ENCODE measurements at regions not wholly inside any gene's neighbourhood (a gene's known extent, or its start where the extent isn't known, plus 50 kb on each side); places are given as distances from the start of the nearest gene placed in this dataset.

DNA sequence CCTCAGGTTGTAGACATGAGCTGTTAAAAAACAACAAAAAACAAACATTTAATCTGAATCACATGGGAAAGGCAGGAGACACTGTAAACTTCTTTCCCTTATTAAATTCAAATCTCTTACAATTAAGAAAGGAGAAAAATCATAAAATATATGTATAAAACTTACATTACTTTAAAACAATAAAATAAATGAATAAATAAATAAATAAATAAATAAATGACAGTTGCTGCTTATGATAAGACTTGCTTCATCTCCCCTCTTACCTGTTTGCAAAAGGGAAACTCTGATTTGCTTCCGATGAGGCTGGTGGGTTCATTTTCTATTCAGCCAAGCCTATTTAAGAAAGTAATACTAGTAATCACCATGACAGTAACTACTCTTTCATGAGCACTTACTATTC lies 353.4 kb upstream of the TBL1XR1 start:
- H3K4me1 Mint-ChIP-seq (ENCODE audit: low read depth, unreplicated experiment): no peaks in the 10 kb centered on the region
- DNase-seq: no peak
- no TSS peak for BruUV-seq (replicated peaks)
- no peaks in the 10 kb centered on the region for H3K27me3 Mint-ChIP-seq (ENCODE audit: unreplicated experiment)
- intact Hi-C loops (cut with micrococcal nuclease; ENCODE audit: unreplicated experiment): no loop called here
- no peak overlapping the region for H3K4me3 Mint-ChIP-seq (ENCODE audit: low read depth, unreplicated experiment)
- no peak overlapping the region for H3K27ac Mint-ChIP-seq (ENCODE audit: unreplicated experiment)
- H3K36me3 Mint-ChIP-seq (ENCODE audit: insufficient read depth, unreplicated experiment): no peaks in the 10 kb centered on the region
- H3K9me3 Mint-ChIP-seq (ENCODE audit: low read depth, unreplicated experiment): no peaks in the 10 kb centered on the region
- TF ChIP-seq, protein P1, sequence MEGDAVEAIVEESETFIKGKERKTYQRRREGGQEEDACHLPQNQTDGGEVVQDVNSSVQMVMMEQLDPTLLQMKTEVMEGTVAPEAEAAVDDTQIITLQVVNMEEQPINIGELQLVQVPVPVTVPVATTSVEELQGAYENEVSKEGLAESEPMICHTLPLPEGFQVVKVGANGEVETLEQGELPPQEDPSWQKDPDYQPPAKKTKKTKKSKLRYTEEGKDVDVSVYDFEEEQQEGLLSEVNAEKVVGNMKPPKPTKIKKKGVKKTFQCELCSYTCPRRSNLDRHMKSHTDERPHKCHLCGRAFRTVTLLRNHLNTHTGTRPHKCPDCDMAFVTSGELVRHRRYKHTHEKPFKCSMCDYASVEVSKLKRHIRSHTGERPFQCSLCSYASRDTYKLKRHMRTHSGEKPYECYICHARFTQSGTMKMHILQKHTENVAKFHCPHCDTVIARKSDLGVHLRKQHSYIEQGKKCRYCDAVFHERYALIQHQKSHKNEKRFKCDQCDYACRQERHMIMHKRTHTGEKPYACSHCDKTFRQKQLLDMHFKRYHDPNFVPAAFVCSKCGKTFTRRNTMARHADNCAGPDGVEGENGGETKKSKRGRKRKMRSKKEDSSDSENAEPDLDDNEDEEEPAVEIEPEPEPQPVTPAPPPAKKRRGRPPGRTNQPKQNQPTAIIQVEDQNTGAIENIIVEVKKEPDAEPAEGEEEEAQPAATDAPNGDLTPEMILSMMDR (IDR thresholded peaks at IDR 0.05; ENCODE audit: unreplicated experiment): no peak
- CTCF ChIA-PET: interaction anchor here (1.2 kb wide), 1 partner anchor 9 kb away, joined by 4 read pairs; no protein-coding TSS in a partner anchor

DNA sequence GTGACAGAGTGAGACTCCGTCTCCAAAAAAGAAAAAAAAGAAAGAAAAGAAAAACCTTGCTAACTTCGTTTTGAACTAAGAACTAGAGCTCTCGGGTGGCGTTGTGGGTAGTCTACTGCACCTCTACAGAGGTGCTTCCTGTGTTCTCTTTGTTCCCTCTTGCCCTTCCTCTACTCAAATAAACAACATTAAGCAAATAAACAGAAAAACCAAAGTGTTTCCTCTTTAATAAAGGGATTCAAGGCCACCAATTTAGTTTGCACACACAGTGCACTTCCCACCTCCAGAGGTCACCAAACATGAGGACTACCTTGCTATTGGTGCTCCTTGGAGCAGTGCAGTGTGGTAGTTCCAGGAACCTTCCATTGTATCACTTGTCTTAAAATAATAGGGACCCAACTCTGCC lies 354.2 kb upstream of the TBL1XR1 start:
- Mint-ChIP-seq H3K36me3 (ENCODE audit: insufficient read depth, unreplicated experiment) (no peaks in the 10 kb centered on the region), H3K4me3 (ENCODE audit: low read depth, unreplicated experiment) (no peak overlapping the region), H3K9me3 (ENCODE audit: low read depth, unreplicated experiment) (no peaks in the 10 kb centered on the region), H3K27ac (ENCODE audit: unreplicated experiment) (no peak overlapping the region), H3K27me3 (ENCODE audit: unreplicated experiment) (no peaks in the 10 kb centered on the region), H3K4me1 (ENCODE audit: low read depth, unreplicated experiment) (no peaks in the 10 kb centered on the region)
- intact Hi-C loops (cut with micrococcal nuclease; ENCODE audit: unreplicated experiment): no loop called here
- DNase-seq: no peak
- TF ChIP-seq, protein P1 (IDR thresholded peaks at IDR 0.05; ENCODE audit: unreplicated experiment): no peak
- BruUV-seq (replicated peaks): no TSS peak
- CTCF ChIA-PET: no interaction called here

DNA sequence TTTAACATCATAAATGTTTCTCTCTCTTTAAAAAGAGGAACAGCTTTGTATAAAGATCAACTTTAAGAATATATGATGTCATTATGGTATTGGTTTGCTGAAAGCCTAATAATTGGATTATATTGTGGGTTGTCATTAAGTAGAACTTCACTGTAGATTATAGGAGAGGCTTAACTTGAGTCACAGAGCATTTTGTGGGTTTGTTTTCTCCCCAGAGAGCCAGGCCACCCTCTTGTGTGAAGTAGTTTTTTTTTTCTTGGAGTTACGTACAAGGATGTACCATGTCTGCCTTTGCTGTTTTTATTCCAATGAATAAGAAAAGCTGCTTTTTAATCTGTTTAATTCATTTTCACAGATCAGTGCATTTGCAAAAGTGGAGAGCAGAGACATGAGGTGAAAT lies 354.8 kb upstream of the TBL1XR1 start:
- H3K27me3 Mint-ChIP-seq (ENCODE audit: unreplicated experiment): no peaks in the 10 kb centered on the region

DNA sequence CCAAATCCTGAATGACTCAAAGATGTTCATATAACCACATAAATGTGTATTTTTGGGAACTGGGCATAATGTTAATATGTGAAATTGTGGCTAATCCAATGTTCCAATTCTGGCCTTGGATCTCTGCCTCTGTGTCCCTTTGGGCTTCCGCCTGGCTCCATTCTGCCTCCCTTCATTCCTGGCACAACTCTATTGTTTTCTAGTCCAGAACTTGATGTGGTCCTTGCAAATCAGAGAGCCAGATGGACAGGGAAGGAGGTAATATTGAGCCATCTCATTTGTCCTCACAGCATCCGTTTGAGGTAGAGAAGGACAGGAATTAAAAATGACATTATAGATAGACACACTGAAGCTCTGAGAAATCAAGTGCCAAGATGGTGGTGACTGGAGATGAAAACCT lies 355.7 kb upstream of the TBL1XR1 start:
- Mint-ChIP-seq H3K4me3 (ENCODE audit: low read depth, unreplicated experiment) (no peak overlapping the region), H3K4me1 (ENCODE audit: low read depth, unreplicated experiment) (no peaks in the 10 kb centered on the region), H3K36me3 (ENCODE audit: insufficient read depth, unreplicated experiment) (no peaks in the 10 kb centered on the region), H3K27me3 (ENCODE audit: unreplicated experiment) (no peaks in the 10 kb centered on the region), H3K27ac (ENCODE audit: unreplicated experiment) (no peak overlapping the region), H3K9me3 (ENCODE audit: low read depth, unreplicated experiment) (no peaks in the 10 kb centered on the region)
- intact Hi-C loops (cut with micrococcal nuclease; ENCODE audit: unreplicated experiment): no loop called here
- CTCF ChIA-PET: no interaction called here
- TF ChIP-seq, protein P1 (IDR thresholded peaks at IDR 0.05; ENCODE audit: unreplicated experiment): no peak
- no peak for DNase-seq
- no TSS peak for BruUV-seq (replicated peaks)

More for the DNA sequence above, 354.8 kb upstream of the TBL1XR1 start:
- Mint-ChIP-seq H3K9me3 (ENCODE audit: low read depth, unreplicated experiment) (no peaks in the 10 kb centered on the region), H3K4me3 (ENCODE audit: low read depth, unreplicated experiment) (no peak overlapping the region), H3K4me1 (ENCODE audit: low read depth, unreplicated experiment) (no peaks in the 10 kb centered on the region), H3K27ac (ENCODE audit: unreplicated experiment) (no peak overlapping the region), H3K36me3 (ENCODE audit: insufficient read depth, unreplicated experiment) (no peaks in the 10 kb centered on the region)
- DNase-seq: no peak
- no TSS peak for BruUV-seq (replicated peaks)
- CTCF ChIA-PET: no interaction called here
- intact Hi-C loops (cut with micrococcal nuclease; ENCODE audit: unreplicated experiment): no loop called here
- TF ChIP-seq, protein P1 (IDR thresholded peaks at IDR 0.05; ENCODE audit: unreplicated experiment): no peak

All from Calu3 (cell line).